ENCODE measurements at regions not wholly inside any gene's neighbourhood (a gene's known extent, or its start where the extent isn't known, plus 50 kb on each side); places are given as distances from the start of the nearest gene placed in this dataset.

DNA sequence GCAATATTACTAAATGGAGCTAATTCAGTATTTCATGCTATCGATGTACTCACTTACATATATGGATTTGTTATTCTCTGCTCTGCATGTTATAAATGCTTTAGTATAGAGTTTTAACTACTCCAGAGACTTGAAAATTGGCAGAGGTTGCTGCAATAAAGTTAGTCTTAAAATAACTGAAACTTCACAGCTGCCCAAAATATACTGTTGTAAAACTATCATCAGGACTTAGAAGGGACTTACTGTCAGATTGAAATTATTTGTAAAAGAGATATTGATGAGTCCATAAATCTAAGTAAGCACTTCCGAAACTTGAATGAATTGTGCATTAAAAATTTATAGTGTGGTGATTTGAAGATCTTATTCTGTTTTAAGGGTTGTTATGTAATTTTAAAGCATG, 1178.2 kb upstream of the PCDH20 start:
- TF ChIP-seq EZH2 (IDR thresholded peaks at IDR 0.05): no peak
- TF ChIP-seq POLR2AphosphoS5 (IDR thresholded peaks at IDR 0.05; ENCODE audit: borderline replicate concordance, low read depth, low read length): peak; percentile 37; the same call in 1 of the 2 replicates
- TF ChIP-seq FOXP2 (optimal IDR thresholded peaks at IDR 0.05; ENCODE audit: control extremely low read depth, extremely low read length, insufficient read depth): no peak
